ENCODE measurements at regions not wholly inside any gene's neighbourhood (a gene's known extent, or its start where the extent isn't known, plus 50 kb on each side); places are given as distances from the start of the nearest gene placed in this dataset.

DNA sequence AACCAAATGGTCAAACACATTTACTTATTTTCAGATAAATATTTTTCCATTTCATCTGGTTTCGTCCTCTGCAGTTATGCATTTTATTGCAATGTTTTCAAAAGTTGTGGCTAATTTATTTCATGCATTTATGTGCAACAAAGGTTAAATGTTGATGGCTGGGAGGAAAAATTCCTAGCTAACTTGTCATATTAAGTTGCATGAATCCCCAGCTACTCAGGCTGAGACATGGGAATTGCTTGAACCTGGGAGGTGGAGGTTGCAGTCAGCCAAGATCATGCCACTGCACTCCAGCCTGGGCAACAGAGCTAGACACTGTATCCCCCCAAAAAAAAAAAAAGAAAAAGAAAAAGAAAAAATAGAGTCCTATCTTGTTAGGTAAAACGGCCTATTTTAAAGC is 1862.4 kb upstream of the RAG2 start:
- TF ChIP-seq, protein P1, sequence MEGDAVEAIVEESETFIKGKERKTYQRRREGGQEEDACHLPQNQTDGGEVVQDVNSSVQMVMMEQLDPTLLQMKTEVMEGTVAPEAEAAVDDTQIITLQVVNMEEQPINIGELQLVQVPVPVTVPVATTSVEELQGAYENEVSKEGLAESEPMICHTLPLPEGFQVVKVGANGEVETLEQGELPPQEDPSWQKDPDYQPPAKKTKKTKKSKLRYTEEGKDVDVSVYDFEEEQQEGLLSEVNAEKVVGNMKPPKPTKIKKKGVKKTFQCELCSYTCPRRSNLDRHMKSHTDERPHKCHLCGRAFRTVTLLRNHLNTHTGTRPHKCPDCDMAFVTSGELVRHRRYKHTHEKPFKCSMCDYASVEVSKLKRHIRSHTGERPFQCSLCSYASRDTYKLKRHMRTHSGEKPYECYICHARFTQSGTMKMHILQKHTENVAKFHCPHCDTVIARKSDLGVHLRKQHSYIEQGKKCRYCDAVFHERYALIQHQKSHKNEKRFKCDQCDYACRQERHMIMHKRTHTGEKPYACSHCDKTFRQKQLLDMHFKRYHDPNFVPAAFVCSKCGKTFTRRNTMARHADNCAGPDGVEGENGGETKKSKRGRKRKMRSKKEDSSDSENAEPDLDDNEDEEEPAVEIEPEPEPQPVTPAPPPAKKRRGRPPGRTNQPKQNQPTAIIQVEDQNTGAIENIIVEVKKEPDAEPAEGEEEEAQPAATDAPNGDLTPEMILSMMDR (IDR thresholded peaks at IDR 0.05; ENCODE audit: poor library complexity, severe bottlenecking): no peak
- TF ChIP-seq EP300 (conservative IDR thresholded peaks at IDR 0.05; ENCODE audit: poor library complexity, severe bottlenecking) (no peak), MXI1 (conservative IDR thresholded peaks at IDR 0.05; ENCODE audit: poor library complexity, severe bottlenecking) (no peak), EZH2 (IDR thresholded peaks at IDR 0.05; ENCODE audit: borderline replicate concordance, insufficient read depth, low read length, poor library complexity, severe bottlenecking) (no peak), RAD21 (conservative IDR thresholded peaks at IDR 0.05) (no peak)
- TF ChIP-seq, protein P2, sequence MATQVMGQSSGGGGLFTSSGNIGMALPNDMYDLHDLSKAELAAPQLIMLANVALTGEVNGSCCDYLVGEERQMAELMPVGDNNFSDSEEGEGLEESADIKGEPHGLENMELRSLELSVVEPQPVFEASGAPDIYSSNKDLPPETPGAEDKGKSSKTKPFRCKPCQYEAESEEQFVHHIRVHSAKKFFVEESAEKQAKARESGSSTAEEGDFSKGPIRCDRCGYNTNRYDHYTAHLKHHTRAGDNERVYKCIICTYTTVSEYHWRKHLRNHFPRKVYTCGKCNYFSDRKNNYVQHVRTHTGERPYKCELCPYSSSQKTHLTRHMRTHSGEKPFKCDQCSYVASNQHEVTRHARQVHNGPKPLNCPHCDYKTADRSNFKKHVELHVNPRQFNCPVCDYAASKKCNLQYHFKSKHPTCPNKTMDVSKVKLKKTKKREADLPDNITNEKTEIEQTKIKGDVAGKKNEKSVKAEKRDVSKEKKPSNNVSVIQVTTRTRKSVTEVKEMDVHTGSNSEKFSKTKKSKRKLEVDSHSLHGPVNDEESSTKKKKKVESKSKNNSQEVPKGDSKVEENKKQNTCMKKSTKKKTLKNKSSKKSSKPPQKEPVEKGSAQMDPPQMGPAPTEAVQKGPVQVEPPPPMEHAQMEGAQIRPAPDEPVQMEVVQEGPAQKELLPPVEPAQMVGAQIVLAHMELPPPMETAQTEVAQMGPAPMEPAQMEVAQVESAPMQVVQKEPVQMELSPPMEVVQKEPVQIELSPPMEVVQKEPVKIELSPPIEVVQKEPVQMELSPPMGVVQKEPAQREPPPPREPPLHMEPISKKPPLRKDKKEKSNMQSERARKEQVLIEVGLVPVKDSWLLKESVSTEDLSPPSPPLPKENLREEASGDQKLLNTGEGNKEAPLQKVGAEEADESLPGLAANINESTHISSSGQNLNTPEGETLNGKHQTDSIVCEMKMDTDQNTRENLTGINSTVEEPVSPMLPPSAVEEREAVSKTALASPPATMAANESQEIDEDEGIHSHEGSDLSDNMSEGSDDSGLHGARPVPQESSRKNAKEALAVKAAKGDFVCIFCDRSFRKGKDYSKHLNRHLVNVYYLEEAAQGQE (IDR thresholded peaks at IDR 0.05; ENCODE audit: borderline replicate concordance): no peak
